GM21529 (cell line): ENCODE measurements at regions not wholly inside any gene's neighbourhood (a gene's known extent, or its start where the extent isn't known, plus 50 kb on each side); places are given as distances from the start of the nearest gene placed in this dataset.

ENCODE experiments used
- ATAC-seq: cut with Tn5 transposase; IDR thresholded peaks from one replicate; pipeline ENCODE4 v1.9.1; 2021; ENCODE audit not compliant: unreplicated experiment

- no peak for ATAC-seq
Measured at GRCh38 chr11:45477588-45477987, 187.8 kb downstream of the CHST1 start.

DNA sequence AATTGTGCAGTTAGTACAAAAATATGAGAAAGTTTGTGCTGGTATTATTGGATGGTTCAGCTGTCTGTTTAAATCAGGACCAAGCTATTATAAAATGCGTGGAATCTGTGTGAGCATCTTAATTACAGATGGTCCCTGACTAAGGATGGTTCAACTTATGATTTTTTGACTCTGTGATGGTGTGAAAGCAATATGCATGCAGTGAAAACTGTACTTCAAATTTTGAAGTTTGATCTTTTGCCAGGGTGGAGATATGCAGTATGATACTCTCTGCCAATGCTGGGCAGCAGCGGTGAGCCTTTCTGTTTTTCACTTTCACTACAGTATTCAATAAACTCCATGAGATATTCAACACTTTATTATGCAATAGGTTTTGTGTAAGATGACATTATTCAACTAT, 189.3 kb downstream of the CHST1 start:
- ATAC-seq, result no peak

- ATAC-seq, result no peak
Measured at GRCh38 chr11:45475173-45475572, 189.0 kb upstream of the SYT13 start.

DNA sequence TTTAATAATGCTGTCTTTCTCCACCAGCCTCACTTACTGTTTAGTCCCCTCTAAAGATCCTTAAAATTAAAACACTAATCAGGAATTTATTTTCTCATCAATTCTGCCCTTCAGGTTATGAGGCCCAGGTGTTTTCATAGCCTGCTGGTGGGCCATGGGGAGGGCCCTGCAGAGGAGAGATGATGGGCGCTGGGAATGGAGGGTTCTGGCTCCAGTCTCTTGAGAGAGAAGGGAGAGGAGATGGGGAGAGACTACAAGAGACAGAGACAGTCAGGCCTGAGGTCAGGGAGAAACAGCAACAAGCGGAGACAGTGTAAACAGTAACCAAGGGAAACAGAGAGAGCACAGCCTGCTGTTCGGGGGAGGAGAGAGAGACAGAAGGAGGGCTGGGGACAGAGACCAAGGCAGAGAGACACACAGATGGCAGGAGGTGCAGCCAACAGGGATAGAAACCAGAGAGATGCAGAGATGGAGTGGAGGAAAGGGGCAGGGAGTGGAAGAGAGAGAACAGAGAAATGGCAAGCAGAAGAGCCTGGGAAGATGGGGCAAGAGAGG, 187.3 kb upstream of the SYT13 start:
- ATAC-seq, result no peak

DNA sequence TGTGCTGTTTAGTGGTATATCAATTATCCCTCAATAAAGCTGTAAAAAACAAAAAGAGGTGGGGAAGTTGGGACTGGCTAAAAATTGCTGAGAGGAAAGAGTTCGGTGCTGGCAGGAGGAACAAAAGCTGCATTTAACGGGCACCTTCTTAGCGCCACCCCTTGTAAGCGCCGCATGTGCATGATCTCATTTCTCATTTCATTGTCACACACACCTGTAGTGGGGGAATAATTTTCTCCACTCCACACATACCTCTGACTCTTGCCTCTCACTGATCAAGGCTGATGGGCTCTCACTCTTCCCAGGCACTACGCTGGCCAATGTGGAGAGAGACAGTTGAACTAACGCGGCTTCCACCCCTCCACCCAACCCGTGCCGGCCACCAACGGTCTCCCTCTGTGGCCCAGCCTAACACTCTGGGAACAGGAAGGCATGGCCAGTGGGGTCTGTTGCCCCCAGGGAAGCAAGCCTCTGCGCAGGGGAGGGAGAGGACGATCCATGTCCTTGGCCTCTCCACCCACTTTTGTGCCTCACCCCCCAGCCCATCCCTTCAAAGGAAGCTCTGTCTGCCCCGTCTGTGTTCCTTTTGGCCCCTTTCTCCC, 186.7 kb upstream of the SYT13 start:
- no peak for ATAC-seq

DNA sequence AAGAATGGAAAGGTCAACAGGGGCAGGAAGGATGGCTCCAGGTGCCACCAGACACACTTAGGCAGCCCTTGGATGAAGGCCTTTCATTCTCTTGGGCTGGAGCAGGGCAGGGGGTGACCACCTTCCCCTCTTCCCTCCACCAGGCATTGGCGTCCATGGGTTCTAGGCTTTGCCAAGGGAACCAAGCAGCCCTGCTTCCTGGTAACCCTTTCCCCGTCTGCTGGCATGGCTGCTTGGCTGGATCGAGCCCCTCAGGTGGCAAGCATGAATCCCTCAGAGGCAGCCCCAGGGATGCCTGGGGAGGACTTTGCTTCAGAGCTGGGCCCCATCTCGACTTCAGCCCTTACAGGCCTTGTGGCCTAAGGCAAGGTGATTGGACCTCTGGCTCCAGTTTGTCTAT, 185.1 kb upstream of the SYT13 start:
- ATAC-seq, result no peak

DNA sequence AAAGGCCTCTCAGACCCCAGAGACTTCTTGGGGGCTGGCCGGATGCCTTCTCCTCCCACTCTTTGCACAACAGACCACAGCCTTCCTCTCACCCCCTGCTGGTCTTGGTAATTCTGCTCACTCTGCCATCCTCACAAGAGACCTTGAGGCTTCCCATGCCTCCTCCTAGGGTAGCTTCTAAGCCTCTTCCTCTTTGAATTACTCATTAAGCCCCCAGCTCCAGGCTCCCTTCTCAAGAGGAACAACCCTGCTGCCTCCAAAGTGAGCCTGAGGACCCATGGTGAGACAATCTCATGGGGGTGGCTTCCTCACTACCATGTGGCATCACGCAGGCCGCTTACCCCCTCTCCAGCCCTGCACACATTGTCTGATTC, 184.6 kb upstream of the SYT13 start:
- no peak for ATAC-seq

DNA sequence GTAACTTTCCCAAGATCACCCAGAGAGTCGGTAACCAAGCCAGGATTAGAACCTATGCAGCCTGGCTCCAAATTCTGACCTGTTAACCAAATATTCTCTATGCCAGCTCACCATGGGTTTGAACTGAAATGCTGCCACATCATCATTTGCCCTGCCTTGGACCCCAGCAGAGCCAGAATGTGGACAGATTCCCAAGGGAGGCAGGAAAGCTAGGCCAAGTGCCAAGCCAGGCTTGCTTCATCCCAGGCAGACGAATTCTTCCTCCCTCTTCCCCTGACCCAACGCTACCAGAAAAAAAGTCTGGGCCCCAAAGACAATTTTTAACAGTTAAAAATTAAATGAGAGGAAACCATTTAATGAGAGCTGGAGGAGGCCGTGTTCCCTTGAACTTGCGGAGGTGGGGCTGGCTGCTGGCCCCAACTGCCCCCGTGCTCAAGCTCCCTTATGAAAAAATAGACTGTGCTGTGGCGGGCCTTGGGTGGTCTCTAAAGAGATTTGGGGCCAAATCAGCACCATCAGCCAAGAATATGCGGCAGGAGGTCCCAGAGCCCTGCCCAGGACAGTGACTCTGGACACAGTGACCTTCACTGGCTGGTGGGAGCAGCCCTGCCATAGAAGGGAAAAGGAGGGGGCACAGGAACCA, 184.1 kb upstream of the SYT13 start:
- ATAC-seq, result no peak

DNA sequence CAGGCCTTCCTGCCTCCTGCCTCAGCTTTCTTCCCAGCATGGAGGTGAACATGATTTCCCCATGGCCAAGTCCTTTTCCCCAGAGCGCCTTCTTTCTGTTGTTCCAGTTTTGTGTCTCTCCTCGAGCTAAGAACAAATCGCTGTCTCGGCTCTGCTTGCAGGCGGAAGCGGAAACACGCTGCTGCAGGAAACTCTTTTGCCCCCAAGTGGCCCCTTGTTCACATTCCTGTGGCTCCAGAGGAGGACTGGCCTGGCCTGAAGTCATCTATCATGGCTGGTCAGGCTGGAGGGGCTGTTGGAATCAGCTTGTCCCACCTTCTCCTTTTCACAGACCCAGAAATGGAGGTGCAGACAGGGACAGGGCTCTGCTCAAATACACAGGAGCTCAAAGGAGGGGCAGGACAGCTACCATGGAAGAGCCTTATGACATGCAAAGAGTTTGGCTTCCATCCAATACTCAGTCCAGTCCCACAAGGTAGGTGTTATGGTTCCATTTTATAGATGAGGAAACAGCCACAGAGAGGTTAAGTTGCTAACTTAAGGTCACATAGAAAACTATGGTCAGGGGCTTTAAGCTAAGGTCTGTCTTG, 182.2 kb upstream of the SYT13 start:
- no peak for ATAC-seq

DNA sequence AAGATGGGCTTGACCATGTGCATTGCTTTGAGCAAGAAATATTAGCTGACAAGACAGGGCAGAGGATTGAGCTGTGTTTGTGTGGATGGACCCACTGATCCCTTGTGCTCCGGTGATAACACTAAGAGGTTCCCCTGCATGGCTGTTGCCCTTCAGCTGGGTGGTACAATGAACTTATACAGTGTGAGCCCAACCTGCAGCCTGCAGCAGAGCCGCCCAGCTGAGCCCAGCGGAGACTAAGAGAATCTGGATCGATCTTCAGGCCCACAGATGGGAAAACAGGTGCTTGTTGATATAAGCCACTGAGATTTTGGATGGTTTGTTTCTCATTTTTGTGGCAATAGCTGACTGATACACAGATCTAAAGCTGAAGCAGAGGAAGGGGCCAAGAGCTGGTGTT, 177.4 kb upstream of the SYT13 start:
- no peak for ATAC-seq

DNA sequence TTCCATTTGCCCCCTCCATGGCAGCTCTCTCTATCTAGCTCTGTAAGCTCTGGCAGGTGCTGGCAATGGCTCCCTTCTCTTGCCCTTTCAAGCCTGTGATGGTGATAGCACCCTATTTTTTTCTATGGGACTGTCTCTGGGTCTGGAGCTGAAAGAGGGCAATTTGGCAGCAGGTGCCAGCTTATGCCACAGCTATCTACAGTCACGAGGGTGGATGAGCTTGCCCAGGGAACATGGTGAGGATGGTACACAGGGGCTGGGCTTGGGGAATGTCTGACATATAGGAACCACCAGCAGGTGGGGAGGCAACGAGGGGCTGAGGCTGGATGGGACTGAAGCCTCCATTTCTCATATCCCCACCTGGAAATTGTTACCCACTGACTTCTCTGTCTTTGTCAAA, 175.4 kb upstream of the SYT13 start:
- no peak for ATAC-seq

DNA sequence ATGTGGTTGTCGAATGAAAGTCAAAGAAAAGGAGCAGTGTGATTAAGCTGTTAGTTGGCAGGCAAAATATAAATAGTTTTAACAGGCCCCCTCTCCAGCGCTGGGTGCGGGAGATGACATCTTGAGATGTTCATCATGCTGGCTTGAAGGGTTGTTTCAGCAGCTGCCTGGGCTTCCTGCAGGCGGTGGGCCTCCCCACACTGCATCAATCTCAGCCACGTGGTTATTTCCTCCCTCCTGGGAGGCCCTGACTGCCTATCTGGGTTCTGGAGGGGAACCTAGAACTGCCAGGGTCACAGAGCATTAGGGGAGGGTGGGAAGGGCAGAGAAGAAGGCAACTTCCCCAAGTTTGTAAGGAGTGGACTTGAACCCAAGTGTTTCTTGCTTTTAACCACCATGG, 173.3 kb upstream of the SYT13 start:
- no peak for ATAC-seq

DNA sequence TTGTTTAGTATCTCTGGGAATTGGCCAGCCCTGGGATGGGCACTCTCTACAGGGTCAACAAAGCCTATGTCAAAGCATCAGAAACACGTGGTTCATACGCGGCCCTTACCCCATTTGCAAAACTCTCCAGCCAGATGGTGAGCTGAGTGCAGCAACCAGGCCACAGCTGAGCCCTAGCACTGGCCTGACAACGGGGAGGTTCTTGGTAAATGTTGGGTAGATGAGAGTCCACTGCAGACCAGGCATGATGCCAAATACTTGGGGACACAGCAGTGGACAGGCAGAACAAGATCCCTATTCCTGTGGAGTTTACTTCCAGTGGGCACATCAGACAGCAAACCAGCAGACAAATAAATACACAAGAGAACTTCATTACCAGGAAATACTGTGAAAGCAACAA, 172.1 kb upstream of the SYT13 start:
- ATAC-seq, result no peak

- ATAC-seq, result no peak
Measured at GRCh38 chr11:45457649-45458048, 171.5 kb upstream of the SYT13 start.

DNA sequence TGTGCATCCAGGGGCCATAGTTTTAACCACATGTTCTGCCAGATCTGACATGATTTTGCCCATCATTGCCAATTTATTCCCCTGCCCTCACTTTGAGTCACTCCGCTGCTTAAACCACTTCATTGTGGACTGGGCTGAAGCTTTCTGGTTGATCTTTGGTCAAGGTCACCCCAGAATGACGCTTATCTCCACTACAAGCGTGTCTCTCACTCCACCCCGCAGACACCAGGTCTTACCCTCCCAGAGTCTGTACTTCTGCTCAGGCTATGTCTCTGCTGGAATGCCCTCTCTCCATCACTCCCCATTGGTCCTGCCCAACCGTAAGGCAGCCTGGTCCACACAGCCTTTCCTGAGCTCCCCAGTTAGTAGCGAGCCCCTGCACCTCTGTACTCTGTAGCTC, 170.5 kb upstream of the SYT13 start:
- ATAC-seq, result no peak

DNA sequence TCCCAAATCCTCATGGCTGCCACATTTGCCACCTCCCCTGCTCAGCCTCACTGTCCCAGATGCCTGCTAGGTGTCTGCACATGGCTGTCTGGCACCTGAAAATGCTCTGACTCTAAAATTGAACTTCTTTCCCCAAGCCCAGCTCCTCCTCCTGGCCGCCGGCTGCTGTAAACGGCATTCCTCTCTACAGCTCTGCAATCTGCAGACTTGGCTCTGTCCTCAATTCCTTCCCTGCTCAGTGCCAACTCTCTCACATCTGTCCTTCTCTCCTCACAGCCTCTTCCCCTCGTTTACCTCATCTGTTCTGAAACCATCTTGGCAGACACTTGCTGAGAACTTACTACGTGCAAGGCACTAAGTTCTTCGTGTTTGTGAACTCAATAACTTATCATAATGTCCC, 169.4 kb upstream of the SYT13 start:
- ATAC-seq, result no peak

- no peak for ATAC-seq
Measured at GRCh38 chr11:45454917-45455401, 168.8 kb upstream of the SYT13 start.

DNA sequence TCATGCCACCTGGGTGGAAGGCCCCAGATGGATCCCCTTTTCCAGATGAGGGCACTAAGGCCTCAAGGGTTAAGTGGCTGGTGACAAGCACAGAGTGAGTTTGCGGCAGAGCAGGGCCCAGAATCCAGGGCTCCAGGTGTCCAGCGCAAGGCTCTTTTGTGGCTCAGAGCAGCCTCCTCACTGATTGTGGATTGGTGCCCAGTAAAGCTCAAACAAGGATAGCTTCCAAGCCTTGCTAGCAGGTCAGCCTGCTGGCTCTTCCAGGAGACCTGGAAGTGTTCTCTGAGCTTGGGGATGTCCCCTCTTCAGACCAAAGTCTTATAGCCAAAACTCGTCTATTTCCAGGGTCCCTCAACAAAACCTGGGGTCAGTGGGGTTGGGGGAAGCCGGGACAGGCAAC, 167.6 kb upstream of the SYT13 start:
- ATAC-seq, result no peak

GRCh38 chr11:45451766-45452440, 165.8 kb upstream of the SYT13 start:
- no peak for ATAC-seq

- no peak for ATAC-seq
Measured at GRCh38 chr11:45450189-45450588, 164.0 kb upstream of the SYT13 start.

- no peak for ATAC-seq
Measured at GRCh38 chr11:45449036-45449601, 163.0 kb upstream of the SYT13 start.

DNA sequence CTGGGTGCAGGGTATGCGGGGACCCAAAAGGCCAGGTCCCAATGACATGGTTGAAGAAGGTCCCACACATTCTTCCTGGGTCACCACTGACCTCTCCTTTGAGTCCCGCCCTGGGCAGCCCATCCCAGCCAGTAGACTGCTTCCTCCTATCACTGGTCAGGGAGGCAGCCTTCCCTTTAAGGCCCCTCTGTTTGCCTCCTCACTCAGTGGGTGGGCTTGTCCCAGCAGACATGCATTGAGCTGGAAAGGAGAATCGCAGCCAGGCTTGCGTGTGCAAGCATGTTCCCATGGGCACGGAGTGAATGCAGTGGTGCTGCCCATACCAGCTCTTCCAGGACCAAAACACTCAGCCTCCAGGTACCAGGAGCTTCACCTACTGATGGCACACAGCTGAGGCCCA, 162.4 kb upstream of the SYT13 start:
- ATAC-seq, result no peak
